ENCODE measurements at regions not wholly inside any gene's neighbourhood (a gene's known extent, or its start where the extent isn't known, plus 50 kb on each side); places are given as distances from the start of the nearest gene placed in this dataset.
"Not testable (repeated sequence)": the region's sequence is repeated elsewhere in the genome, so short reads cannot be mapped to it uniquely, and the experiment has no call there.

- no peak for DNase-seq
Observed at GRCh38 chr7:68813551-68814080, 784.7 kb upstream of the AUTS2 start.

DNA sequence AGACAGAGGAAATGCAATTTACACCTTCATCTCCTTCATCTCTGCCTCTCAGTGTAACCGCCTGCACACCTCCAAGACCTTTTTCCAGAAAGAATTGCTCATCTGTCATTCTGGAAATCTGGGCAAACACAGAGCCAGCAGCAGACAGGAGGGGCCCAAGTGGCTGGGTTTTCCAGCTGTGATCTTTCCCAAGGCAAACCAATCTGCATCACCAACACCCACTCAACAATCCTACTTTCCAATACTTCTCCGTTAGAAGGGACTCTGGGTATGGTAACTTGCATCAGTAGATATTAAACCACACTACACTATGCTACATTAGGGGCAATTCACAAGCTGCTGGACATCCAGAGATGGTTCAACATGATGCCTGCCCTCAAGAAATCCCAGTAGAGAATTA is 781.8 kb upstream of the AUTS2 start:
- no peak for DNase-seq

DNA sequence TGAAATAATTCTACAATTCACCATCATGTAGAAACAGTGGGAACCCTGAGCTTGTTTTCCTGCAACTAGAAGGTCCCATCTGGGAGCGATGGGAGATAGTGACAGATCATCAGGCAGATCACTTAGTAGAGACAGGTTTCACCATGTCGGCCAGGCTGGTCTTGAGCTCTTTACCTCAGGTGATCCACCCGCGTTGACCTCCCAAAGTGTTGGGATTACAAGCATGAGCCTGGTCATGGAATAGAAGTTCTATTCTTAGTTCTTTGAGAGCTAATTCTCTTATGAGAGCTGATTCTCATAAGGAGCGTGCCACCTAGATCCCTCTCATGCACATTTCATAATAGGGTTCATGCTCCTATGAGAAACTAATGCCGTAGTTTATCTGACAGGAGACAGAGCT is 778.0 kb upstream of the AUTS2 start:
- DNase-seq = no peak

DNA sequence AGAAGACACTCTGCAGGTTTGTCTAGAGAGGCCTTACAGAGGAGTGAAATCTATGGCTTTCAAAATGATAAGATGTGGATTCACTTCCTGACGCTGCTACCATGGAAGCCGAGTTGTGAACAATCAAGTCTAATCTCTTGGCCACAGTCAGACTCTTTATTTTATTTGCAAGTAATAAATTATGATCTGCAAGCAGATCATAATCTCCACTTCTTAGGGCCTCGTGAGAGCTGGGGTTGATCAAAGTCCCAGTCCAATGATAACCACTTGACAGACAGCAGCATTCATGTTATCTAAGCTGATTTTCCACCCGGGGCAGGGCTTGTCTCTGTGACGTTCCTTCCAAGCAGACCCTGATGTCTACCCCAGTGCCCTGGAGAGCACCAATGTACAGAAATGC is 776.4 kb upstream of the AUTS2 start:
- no peak for DNase-seq

GRCh38 chr7:68823996-68824780 is 774.1 kb upstream of the AUTS2 start:
- no peak for DNase-seq

GRCh38 chr7:68828575-68828974 is 769.7 kb upstream of the AUTS2 start:
- DNase-seq = no peak

GRCh38 chr7:68833422-68833821 is 764.9 kb upstream of the AUTS2 start:
- DNase-seq = no peak

- no peak for DNase-seq
Observed at GRCh38 chr7:68839014-68839413, 759.3 kb upstream of the AUTS2 start.

- DNase-seq = no peak
Observed at GRCh38 chr7:68840991-68841390, 757.3 kb upstream of the AUTS2 start.

GRCh38 chr7:68843985-68844384 is 754.3 kb upstream of the AUTS2 start:
- not testable (repeated sequence) for DNase-seq

- DNase-seq = no peak
Observed at GRCh38 chr7:68846811-68847325, 751.4 kb upstream of the AUTS2 start.

GRCh38 chr7:68853254-68853653 is 745.0 kb upstream of the AUTS2 start:
- no peak for DNase-seq

GRCh38 chr7:68857571-68857970 is 740.7 kb upstream of the AUTS2 start:
- no peak for DNase-seq

GRCh38 chr7:68858497-68858896 is 739.8 kb upstream of the AUTS2 start:
- no peak for DNase-seq

DNA sequence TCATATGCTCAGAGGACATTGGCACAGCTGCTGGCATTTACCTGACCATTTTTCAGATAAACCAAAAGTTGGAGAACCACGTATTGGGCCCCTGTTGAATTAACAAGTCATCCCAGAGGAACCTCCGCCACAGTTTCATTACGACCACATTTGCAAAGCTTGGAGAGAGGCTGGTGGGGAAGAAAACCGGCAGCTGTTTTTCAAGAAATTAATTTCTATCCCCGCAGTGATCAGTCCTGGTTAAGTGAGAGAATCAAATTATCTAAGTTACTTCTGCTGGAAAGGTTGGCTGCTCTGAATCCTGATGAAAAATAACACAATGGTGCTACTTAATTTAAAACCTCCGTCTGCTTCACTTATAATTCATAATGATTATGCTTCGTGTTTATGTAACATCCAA is 737.1 kb upstream of the AUTS2 start:
- no peak for DNase-seq

DNA sequence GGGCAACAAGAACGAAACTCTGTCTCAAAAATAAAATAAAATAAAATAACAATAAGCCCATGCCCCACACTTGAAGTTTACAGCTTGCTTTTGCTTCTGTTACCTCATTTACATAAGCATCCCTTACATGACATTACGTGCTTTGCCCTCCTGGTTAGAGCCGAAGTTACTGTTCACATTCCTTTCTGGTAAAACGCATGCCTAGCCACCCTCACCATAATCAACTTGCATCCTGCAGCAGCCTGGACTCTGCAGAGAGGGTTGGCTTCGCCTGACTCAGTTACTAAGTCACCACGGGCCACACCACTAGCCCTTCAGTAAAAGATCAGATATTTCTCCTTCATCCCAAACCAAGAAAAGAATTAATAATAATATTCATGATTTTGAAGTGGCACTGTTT is 736.0 kb upstream of the AUTS2 start:
- no peak for DNase-seq

DNA sequence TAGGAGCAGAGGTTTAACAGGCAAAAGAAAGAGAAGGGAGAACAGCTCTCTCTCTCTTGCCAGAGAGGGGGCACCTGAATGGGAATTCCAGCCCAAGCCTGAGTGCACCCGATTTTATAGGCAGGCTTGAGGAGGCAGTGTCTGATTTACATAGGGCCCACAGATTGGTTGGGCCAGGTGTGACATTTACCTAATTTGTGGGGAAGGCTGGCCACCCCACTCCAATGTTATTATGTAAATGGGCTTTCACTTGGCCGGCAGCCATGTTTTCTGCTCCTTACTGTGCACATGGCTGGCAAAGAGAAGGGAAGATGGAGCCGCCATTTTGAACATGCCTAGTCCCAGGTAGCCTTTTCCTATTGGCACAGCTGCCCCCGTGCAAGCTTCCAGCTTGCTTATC is 735.5 kb upstream of the AUTS2 start:
- DNase-seq = no peak

DNA sequence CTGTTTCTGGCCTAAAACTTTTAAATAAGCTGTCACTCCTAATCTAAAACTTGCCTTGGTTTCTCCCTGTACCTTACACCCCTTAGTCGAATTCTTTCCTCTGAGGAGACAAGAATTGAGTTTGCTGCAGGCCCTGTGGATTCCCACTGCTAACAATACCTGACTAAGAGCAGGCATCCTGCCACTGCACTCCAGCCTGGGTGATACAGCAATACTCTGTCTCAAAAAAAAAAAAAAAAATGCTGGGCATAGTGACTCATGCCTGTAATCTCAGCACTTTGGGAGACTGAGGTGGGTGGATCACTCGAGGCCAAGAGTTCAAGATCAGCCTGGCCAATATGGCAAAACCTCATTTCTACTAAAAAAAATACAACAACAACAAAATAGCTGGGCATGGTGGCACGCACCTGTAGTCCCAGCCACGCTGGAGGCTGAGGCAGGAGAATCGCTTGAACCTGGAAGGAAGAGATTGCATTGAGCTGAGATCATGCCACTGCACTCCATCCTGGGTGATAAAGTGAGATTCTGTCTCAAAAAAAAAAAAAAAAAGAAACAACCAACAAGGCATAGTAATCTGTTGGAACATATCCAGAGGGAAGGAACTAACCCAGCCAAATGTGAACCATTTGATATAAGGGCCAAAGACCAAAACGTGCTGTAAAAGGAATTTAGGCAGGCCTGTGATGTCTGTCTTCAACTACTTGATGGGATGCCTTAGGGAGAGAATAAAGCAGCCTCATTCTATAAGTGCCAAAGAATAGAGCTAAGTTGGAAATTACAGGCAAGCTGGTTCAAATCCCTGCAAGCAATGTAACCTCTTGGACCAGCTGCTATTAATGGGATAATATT is 732.7 kb upstream of the AUTS2 start:
- DNase-seq = no peak

DNA sequence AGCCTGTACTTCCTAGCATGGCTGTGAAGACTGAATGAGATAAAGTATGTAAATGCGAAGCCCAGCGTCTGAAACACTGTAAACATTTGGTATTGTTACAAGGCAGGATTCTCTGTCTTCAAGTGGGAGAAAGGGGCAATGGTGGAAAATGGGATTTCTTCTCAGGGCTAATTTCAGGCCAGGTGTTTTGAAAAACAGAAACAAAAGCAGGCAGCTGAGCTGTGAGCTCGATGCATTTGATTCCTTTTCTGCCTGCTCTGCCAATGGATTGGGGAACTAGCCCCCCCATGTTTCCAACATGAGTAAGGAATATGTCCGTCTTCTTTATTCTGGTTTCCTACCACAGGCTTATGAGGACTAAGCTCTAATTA is 732.1 kb upstream of the AUTS2 start:
- DNase-seq = no peak

DNA sequence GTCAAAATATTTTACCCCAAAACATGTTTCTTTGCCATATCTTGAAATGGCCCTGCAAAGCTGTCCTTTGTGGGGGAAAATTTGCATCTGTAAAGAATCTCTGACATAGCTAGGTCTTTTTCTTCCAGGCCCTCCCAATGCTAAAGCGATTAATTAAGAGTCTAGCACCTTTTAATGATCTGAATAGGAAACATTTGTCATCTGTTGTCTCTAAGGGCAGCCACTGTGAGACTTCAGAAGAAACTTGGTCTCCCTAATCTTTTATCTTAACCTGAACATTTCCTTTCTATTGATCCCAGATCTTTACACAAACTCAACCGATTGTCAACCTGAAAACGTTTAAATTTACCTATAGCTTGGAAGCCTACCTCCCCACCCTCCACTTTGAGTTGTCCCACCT is 731.6 kb upstream of the AUTS2 start:
- not testable (repeated sequence) for DNase-seq

- DNase-seq = no peak
Observed at GRCh38 chr7:68868978-68869377, 729.3 kb upstream of the AUTS2 start.

GRCh38 chr7:68873616-68874015 is 724.7 kb upstream of the AUTS2 start:
- DNase-seq = no peak

- no peak for DNase-seq
Observed at GRCh38 chr7:68875857-68876256, 722.4 kb upstream of the AUTS2 start.

DNA sequence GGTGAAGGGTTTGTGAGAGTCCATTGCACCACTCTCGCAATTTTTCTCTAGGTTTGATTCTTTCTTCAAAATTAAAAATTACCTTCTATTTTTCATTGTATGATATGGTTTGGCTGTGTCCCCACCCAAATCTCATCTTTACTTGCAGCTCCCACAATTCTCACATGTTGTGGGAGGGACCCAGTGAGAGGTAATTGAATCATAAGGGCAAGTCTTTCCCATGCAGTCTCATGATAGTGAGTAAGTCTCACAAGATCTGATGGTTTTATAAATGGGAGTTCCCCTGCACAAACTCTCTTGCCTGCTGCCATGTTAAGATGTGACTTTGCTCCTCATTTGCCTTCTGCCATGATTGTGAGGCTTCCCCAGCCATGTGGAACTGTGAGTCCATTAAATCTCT is 711.2 kb upstream of the AUTS2 start:
- not testable (repeated sequence) for DNase-seq

Data from stimulated activated CD4-positive, alpha-beta T cell treated with anti-CD3 and anti-CD28 coated beads, Interleukin-2, amount 100 ng/mL, for 24 hours (primary cell).